Esophagus squamous epithelium (tissue), 5 donors: ENCODE measurements at regions not wholly inside any gene's neighbourhood (a gene's known extent, or its start where the extent isn't known, plus 50 kb on each side); places are given as distances from the start of the nearest gene placed in this dataset.
"Not testable (repeated sequence)": the region's sequence is repeated elsewhere in the genome, so short reads cannot be mapped to it uniquely, and the experiment has no call there.

Experiments
- DNase-seq: peaks from one replicate; lab custom pipeline; 2025; lab: John Stamatoyannopoulos, UW
- H3K27ac ChIP-seq, 4 donors: fragments of 200-600 bp; sonication (generic); one replicate each; pipeline ENCODE4 v1.5.1; 2016 to 2019; ENCODE audit warnings: mild to moderate bottlenecking in 1 of 4
- H3K27me3 ChIP-seq, 4 donors: fragments of 200-600 bp; sonication (generic); 1 replicate in 3 of 4; 2 replicates in 1 of 4; pipeline versions ENCODE4 v1.5.1 to v1.6.0; 2017 to 2021; ENCODE audit warnings: antibody characterized with exemption in 1 of 4
- H3K36me3 ChIP-seq, 3 donors: fragments of 200-600 bp; sonication (generic); one replicate each; pipeline ENCODE4 v1.5.1; 2016 to 2019
- H3K4me1 ChIP-seq, 3 donors: fragments of 200-600 bp; sonication (generic); one replicate each; pipeline ENCODE4 v1.5.1; 2017 to 2019
- H3K4me3 ChIP-seq, 4 donors: fragments of 200-600 bp; sonication (generic); 1 replicate in 3 of 4; 2 replicates in 1 of 4; pipeline ENCODE4 v1.5.1; 2016 to 2019; ENCODE audit warnings: mild to moderate bottlenecking in 2 of 4, moderate library complexity in 1 of 4
- H3K9me3 ChIP-seq, 3 donors: fragments of 200-600 bp; sonication (generic); one replicate each; pipeline ENCODE4 v1.5.1; 2016 to 2019
- POLR2A ChIP-seq, 4 donors: fragments of 450-650 bp; IDR thresholded peaks; one replicate each; pipeline ENCODE4 v1.6.1; 2017; ENCODE audit warnings: antibody characterized with exemption in 4 of 4, mild to moderate bottlenecking in 4 of 4, moderate library complexity in 3 of 4
- WGBS, 2 donors: methylation state at CpG; one replicate each; pipeline ENCODE4 v1.1.5; 2018; 5-methylcytosine and 5-hydroxymethylcytosine counted together
- intact Hi-C: fragments of 100-400 bp; cut with DNase I; formaldehyde crosslinking; loops from one replicate; pipeline ENCODE4 v1.15.0; 2022
- TF ChIP-seq, protein P1 (sequence below), 6 experiments: fragments of 450-650 bp in 4 of 6; fragments of 200-600 bp in 2 of 6; sonication (generic) in 2 of 6; IDR thresholded peaks; one replicate each; pipeline ENCODE4 v1.5.1; 2016 to 2019; ENCODE audit warnings: antibody characterized with exemption in 6 of 6, mild to moderate bottlenecking in 4 of 6, moderate library complexity in 4 of 6
- donor health status: DM: yes; HTN: yes; CAD: no.

DNA sequence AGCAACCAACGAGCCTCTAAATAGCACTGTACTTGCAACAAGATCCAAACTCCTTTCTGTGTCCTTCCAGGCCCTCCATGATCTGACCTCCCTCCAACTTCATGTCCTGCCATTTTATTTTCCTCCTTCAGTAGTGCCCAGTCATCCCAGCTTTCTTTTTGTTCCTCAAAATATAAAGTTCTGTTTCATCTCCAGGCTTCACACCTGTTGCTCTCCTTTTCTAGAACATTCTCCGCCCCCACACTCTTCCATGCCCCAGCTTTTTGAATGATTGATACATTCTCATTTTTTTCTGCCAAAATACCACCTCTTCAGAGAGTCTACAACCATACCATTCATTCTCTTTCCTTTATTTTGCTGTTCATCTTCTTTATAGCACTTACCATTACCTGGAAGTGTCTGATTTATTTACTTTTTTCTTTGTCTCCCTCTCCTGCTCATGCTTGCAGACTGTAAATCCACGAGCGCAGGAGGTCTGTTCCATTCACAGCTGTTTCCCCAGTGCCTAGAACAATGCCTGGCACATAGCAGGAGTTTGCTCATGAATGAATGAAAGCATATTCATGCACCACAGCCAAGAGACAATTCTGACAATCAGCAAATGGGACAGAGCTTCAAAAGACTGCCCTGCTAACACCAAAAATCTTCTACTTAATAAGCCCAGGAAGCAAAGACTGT is 296.4 kb downstream of the RPAP3 start:
- no peaks in the 10 kb centered on the region for H3K27me3 ChIP-seq
- H3K9me3 ChIP-seq: no peaks in the 10 kb centered on the region
- no peak for DNase-seq
- no peaks in the 10 kb centered on the region for H3K36me3 ChIP-seq
- H3K4me3 ChIP-seq: no peak overlapping the region
- no peak overlapping the region for H3K27ac ChIP-seq
- intact Hi-C loops: no loop called here
- 71 to 72% methylated on average over 4 of the region's 4 CpGs for WGBS, 2 donors
- H3K4me1 ChIP-seq: no peaks in the 10 kb centered on the region
- TF ChIP-seq, protein P1, sequence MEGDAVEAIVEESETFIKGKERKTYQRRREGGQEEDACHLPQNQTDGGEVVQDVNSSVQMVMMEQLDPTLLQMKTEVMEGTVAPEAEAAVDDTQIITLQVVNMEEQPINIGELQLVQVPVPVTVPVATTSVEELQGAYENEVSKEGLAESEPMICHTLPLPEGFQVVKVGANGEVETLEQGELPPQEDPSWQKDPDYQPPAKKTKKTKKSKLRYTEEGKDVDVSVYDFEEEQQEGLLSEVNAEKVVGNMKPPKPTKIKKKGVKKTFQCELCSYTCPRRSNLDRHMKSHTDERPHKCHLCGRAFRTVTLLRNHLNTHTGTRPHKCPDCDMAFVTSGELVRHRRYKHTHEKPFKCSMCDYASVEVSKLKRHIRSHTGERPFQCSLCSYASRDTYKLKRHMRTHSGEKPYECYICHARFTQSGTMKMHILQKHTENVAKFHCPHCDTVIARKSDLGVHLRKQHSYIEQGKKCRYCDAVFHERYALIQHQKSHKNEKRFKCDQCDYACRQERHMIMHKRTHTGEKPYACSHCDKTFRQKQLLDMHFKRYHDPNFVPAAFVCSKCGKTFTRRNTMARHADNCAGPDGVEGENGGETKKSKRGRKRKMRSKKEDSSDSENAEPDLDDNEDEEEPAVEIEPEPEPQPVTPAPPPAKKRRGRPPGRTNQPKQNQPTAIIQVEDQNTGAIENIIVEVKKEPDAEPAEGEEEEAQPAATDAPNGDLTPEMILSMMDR (IDR thresholded peaks at IDR 0.05): no peak
- TF ChIP-seq POLR2A (IDR thresholded peaks at IDR 0.05): no peak

DNA sequence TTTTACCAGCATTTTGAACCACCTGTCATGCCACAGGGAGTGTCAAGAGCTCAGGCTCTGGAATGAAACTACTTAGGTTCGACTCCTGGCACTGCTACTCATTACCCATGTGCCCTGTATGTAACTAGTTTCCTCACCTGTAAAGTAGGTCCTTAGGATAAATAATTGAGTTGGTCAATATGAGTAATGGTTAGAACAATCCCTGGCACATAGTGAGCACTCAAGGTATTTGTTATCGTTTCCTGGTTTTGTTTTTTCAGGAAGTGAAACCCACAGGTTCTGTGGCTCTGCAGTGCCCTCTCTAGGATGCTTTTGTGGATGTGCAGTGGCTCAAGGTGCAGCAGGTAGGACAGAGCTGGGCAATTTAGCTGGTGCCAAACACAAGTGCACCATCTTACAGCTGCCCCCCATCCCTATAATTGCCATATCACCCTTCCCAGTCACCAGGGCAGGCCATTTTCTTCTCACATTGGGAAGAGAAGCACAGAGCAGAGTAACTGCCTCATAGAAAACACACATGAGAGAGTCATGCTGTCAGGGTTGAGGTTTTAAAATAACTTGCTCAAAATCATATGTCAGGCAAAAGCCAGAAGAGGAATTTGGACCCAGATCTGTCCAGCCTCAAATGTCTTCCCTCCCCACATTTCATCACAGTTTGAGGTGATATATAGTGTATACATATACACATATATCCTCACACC is 297.5 kb downstream of the RPAP3 start:
- 40 to 52% methylated on average over 2 of the region's 2 CpGs for WGBS, 2 donors
- Histone ChIP-seq H3K4me1 (no peaks in the 10 kb centered on the region), H3K36me3 (no peaks in the 10 kb centered on the region), H3K9me3 (no peaks in the 10 kb centered on the region), H3K27me3 (no peaks in the 10 kb centered on the region), H3K27ac (no peak overlapping the region), H3K4me3 (no peak overlapping the region)
- no peak for TF ChIP-seq POLR2A (IDR thresholded peaks at IDR 0.05)
- TF ChIP-seq, protein P1 (IDR thresholded peaks at IDR 0.05): peak in 5 of 6 experiments; percentile 8 to 46 (median 46)
- intact Hi-C loops: no loop called here
- DNase-seq: no peak

DNA sequence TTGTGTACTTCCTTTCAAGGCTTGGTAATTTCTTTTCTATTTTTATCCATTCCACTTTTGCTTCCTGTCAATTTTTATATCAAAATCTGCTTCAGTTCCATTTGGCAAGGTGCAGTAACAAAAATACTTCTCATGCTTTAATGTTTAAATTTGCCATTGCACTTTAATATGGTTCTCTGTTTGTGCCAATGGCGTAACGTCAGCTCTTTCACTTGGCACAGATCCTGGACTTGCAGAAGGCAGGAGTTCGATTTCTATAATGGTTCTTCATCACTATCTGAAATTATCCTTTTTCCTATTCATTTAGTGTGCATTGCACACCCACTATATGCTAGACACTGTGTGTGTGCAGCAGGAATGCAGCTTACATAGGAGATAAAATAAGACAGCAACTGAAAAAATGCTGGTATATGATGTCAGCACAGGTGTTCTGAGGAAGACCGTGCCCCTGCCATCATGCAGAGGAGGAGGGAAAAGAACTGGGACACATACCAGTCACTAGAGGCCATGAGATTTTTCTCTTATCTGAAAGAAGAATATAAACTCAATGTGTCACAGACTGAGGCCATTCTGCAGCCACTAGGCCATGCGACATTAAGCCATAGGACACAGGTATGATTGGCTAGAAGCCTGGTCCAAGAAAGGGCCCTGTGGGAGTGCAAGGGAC is 298.2 kb downstream of the RPAP3 start:
- no peak for DNase-seq
- Histone ChIP-seq H3K4me1 (no peaks in the 10 kb centered on the region), H3K4me3 (no peak overlapping the region), H3K27me3 (no peaks in the 10 kb centered on the region), H3K27ac (no peak overlapping the region), H3K36me3 (no peaks in the 10 kb centered on the region), H3K9me3 (no peaks in the 10 kb centered on the region)
- intact Hi-C loops: no loop called here
- 47 to 55% methylated on average over 5 of the region's 5 CpGs for WGBS, 2 donors
- TF ChIP-seq POLR2A (IDR thresholded peaks at IDR 0.05): no peak

DNA sequence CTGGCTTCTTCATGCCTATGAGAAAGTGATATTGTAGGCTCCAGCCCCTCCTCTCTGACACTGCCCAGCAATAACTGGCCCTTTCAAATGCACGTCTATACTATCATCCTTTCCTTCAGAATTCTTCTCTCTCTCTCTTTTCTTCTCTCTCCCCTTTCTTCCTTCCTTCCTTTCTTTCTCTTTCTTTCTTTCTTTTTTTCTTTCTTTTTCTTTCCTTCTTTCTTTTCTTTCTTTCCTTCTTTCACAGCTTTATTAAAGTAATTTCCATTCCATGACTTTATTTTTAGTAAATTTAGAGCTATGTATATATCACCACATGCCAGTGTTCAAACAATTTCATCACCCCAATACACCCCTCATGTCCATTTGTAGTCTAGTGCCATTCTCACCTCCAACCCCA is 302.1 kb downstream of the RPAP3 start:
- WGBS, 2 donors: 90 to 94% methylated on average over 1 of the region's 1 CpG
- no peaks in the 10 kb centered on the region for H3K27me3 ChIP-seq

DNA sequence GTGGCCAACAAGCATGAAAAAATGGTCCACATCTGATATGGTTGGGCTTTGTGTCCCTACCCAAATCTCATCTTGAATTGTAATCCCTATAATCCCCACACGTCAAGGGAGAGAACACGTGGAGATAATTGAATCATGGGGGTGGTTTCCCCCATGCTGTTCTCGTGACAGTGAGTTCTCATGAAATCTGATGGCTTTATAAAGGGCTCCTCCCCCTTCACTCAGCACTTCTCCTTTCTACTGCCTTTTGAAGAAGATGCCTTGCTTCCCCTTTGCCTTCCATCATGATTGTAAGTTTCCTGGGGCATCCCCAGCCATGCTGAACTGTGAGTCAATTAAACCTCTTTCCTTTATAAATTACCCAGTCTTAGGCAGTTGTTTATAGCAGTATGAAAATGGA is 304.6 kb downstream of the RPAP3 start:
- H3K27me3 ChIP-seq, H3K4me3 ChIP-seq, H3K27ac ChIP-seq, H3K4me1 ChIP-seq, intact Hi-C loops, H3K9me3 ChIP-seq, DNase-seq, H3K36me3 ChIP-seq: not testable (repeated sequence)
- 28 to 53% methylated on average over 3 of the region's 3 CpGs for WGBS, 2 donors

More for the DNA sequence above, 302.1 kb downstream of the RPAP3 start:
- no peak for DNase-seq
- Histone ChIP-seq H3K4me3 (no peak overlapping the region), H3K4me1 (no peaks in the 10 kb centered on the region), H3K36me3 (no peaks in the 10 kb centered on the region), H3K9me3 (no peaks in the 10 kb centered on the region), H3K27ac (no peak overlapping the region)
- TF ChIP-seq POLR2A (IDR thresholded peaks at IDR 0.05): no peak
- TF ChIP-seq, protein P1 (IDR thresholded peaks at IDR 0.05): no peak
- intact Hi-C loops: no loop called here

DNA sequence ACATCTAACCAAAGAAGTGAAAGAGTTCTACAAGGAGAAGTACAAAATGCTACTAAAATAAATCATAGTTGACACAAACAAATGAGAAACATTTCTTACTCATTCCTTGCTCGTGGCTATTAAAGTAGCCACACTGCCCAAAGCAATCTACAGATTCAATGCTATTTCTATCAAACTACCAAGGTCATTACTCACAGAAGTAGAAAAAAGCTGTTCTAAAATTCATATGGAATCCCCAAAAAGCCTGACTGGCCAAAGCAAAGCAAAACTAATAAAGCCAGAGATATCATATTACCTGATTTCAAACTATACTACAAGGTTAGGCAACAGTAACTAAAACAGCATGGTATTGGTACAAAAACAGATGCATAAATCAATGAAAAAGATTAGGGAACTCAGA is 305.6 kb downstream of the RPAP3 start:
- H3K27me3 ChIP-seq: no peaks in the 10 kb centered on the region
- H3K9me3 ChIP-seq: peaks cover 0 to 7% (median 0%) of the 10 kb centered on the region in 3 donors
- no peaks in the 10 kb centered on the region for H3K4me1 ChIP-seq
- H3K4me3 ChIP-seq: no peak overlapping the region
- TF ChIP-seq, protein P1 (IDR thresholded peaks at IDR 0.05): no peak
- TF ChIP-seq POLR2A (IDR thresholded peaks at IDR 0.05): no peak
- H3K27ac ChIP-seq: no peak overlapping the region
- intact Hi-C loops: no loop called here
- WGBS, 2 donors: 36 to 48% methylated on average over 1 of the region's 1 CpG
- DNase-seq: no peak
- no peaks in the 10 kb centered on the region for H3K36me3 ChIP-seq
